ENCODE measurements at regions not wholly inside any gene's neighbourhood (a gene's known extent, or its start where the extent isn't known, plus 50 kb on each side); places are given as distances from the start of the nearest gene placed in this dataset.

DNA sequence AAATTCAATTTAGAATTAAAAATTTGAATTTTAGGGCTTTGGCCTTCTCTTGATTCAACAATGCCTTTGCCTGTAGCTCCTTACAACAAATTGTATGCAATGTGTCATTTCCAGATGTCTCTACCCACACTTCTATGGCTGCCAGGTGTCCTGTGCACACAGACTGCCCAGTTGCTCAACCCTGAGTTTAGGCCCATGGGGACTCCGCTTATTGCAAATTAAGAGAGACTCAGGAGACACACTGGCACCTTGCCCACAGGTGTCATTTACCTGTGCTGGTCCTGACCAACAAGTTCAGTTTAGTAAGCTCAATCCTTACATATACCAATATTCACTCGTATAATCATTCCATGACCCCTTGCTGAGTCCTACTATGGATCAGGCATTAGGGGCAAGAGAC lies 236.1 kb downstream of the OMA1 start:
- Histone ChIP-seq H3K9me2 (replicated peaks; ENCODE audit: insufficient read depth, low read length) (no peaks in the 10 kb centered on the region), H3K9me3 (ENCODE audit: insufficient read depth, low read length) (no peaks in the 10 kb centered on the region), H3K27me3 (ENCODE audit: low read length) (no peaks in the 10 kb centered on the region), H3K4me3 (ENCODE audit: insufficient read depth, low read length, poor library complexity, severe bottlenecking) (no peak overlapping the region), H3F3A (ENCODE audit: insufficient read depth) (no peaks in the 10 kb centered on the region), H3K79me2 (ENCODE audit: insufficient read depth, low read length) (no peaks in the 10 kb centered on the region), H4K20me1 (ENCODE audit: low read depth, low read length) (no peaks in the 10 kb centered on the region), H2AFZ (ENCODE audit: low read depth, low read length, severe bottlenecking) (no peak overlapping the region), H3K27ac (ENCODE audit: low read depth, low read length) (no peak overlapping the region), H3K36me3 (ENCODE audit: low read length) (no peaks in the 10 kb centered on the region), H3K4me2 (ENCODE audit: low read depth, low read length, poor library complexity, severe bottlenecking) (no peak overlapping the region), H3K9ac (ENCODE audit: low read length) (no peak overlapping the region)
- TF ChIP-seq CTCF (IDR thresholded peaks at IDR 0.05; ENCODE audit: insufficient read depth, low read length, poor library complexity, severe bottlenecking) (no peak), EZH2phosphoT487 (conservative IDR thresholded peaks at IDR 0.05; ENCODE audit: low read length) (no peak)

- no peaks in the 10 kb centered on the region for H3K79me2 ChIP-seq (ENCODE audit: insufficient read depth, low read length)
- TF ChIP-seq CTCF (IDR thresholded peaks at IDR 0.05; ENCODE audit: insufficient read depth, low read length, poor library complexity, severe bottlenecking) (no peak), EZH2phosphoT487 (conservative IDR thresholded peaks at IDR 0.05; ENCODE audit: low read length) (no peak)
- H3K27me3 ChIP-seq (ENCODE audit: low read length), result no peaks in the 10 kb centered on the region
- no peak overlapping the region for H3K4me3 ChIP-seq (ENCODE audit: insufficient read depth, low read length, poor library complexity, severe bottlenecking)
- no peaks in the 10 kb centered on the region for H3F3A ChIP-seq (ENCODE audit: insufficient read depth)
- no peak overlapping the region for H3K4me2 ChIP-seq (ENCODE audit: low read depth, low read length, poor library complexity, severe bottlenecking)
- no peaks in the 10 kb centered on the region for H3K36me3 ChIP-seq (ENCODE audit: low read length)
- H3K27ac ChIP-seq (ENCODE audit: low read depth, low read length), result no peak overlapping the region
- H3K9me3 ChIP-seq (ENCODE audit: insufficient read depth, low read length), result no peaks in the 10 kb centered on the region
- H3K9ac ChIP-seq (ENCODE audit: low read length), result no peak overlapping the region
- H4K20me1 ChIP-seq (ENCODE audit: low read depth, low read length), result no peaks in the 10 kb centered on the region
- H3K9me2 ChIP-seq (replicated peaks; ENCODE audit: insufficient read depth, low read length), result no peaks in the 10 kb centered on the region
- H2AFZ ChIP-seq (ENCODE audit: low read depth, low read length, severe bottlenecking), result no peak overlapping the region
Measured at GRCh38 chr1:58308206-58308605, 238.3 kb downstream of the OMA1 start.

GRCh38 chr1:58307431-58307830 lies 239.1 kb downstream of the OMA1 start:
- Histone ChIP-seq H2AFZ (ENCODE audit: low read depth, low read length, severe bottlenecking) (no peak overlapping the region), H3K36me3 (ENCODE audit: low read length) (no peaks in the 10 kb centered on the region), H3K27me3 (ENCODE audit: low read length) (no peaks in the 10 kb centered on the region), H3K9me2 (replicated peaks; ENCODE audit: insufficient read depth, low read length) (no peaks in the 10 kb centered on the region), H3K9ac (ENCODE audit: low read length) (no peak overlapping the region), H3K4me2 (ENCODE audit: low read depth, low read length, poor library complexity, severe bottlenecking) (no peak overlapping the region), H3K27ac (ENCODE audit: low read depth, low read length) (no peak overlapping the region), H3K9me3 (ENCODE audit: insufficient read depth, low read length) (no peaks in the 10 kb centered on the region), H3F3A (ENCODE audit: insufficient read depth) (no peaks in the 10 kb centered on the region), H3K79me2 (ENCODE audit: insufficient read depth, low read length) (no peaks in the 10 kb centered on the region), H4K20me1 (ENCODE audit: low read depth, low read length) (no peaks in the 10 kb centered on the region), H3K4me3 (ENCODE audit: insufficient read depth, low read length, poor library complexity, severe bottlenecking) (no peak overlapping the region)
- TF ChIP-seq EZH2phosphoT487 (conservative IDR thresholded peaks at IDR 0.05; ENCODE audit: low read length) (no peak), CTCF (IDR thresholded peaks at IDR 0.05; ENCODE audit: insufficient read depth, low read length, poor library complexity, severe bottlenecking) (no peak)

- Histone ChIP-seq H3F3A (ENCODE audit: insufficient read depth) (no peaks in the 10 kb centered on the region), H3K79me2 (ENCODE audit: insufficient read depth, low read length) (no peaks in the 10 kb centered on the region), H3K9me3 (ENCODE audit: insufficient read depth, low read length) (no peaks in the 10 kb centered on the region), H2AFZ (ENCODE audit: low read depth, low read length, severe bottlenecking) (no peak overlapping the region), H3K9ac (ENCODE audit: low read length) (no peak overlapping the region), H3K36me3 (ENCODE audit: low read length) (no peaks in the 10 kb centered on the region), H3K27ac (ENCODE audit: low read depth, low read length) (no peak overlapping the region), H3K9me2 (replicated peaks; ENCODE audit: insufficient read depth, low read length) (no peaks in the 10 kb centered on the region), H4K20me1 (ENCODE audit: low read depth, low read length) (no peaks in the 10 kb centered on the region), H3K4me2 (ENCODE audit: low read depth, low read length, poor library complexity, severe bottlenecking) (no peak overlapping the region), H3K4me3 (ENCODE audit: insufficient read depth, low read length, poor library complexity, severe bottlenecking) (no peak overlapping the region), H3K27me3 (ENCODE audit: low read length) (no peaks in the 10 kb centered on the region)
- TF ChIP-seq EZH2phosphoT487 (conservative IDR thresholded peaks at IDR 0.05; ENCODE audit: low read length) (no peak), CTCF (IDR thresholded peaks at IDR 0.05; ENCODE audit: insufficient read depth, low read length, poor library complexity, severe bottlenecking) (no peak)
Measured at GRCh38 chr1:58305622-58306021, 240.9 kb downstream of the OMA1 start.
